Mesendoderm (in vitro differentiated cells): ENCODE measurements at regions not wholly inside any gene's neighbourhood (a gene's known extent, or its start where the extent isn't known, plus 50 kb on each side); places are given as distances from the start of the nearest gene placed in this dataset.

ENCODE experiments used
- DNase-seq: peaks from one replicate; pipeline ENCODE4 v3.0.0; 2013
- H2AK5ac ChIP-seq: 2 replicates; pipeline ENCODE4 v1.6.1; 2013; ENCODE audit warnings: low read length, inconsistent platforms
- H2BK120ac ChIP-seq: 2 replicates; pipeline ENCODE4 v1.6.1; 2013; ENCODE audit warnings: low read depth, mild to moderate bottlenecking, low read length, moderate library complexity, mixed read lengths
- H2BK15ac ChIP-seq: replicated peaks from 2 replicates; pipeline ENCODE4 v1.6.1; 2013; ENCODE audit warnings: low read depth, mild to moderate bottlenecking, moderate library complexity
- H2BK5ac ChIP-seq: 2 replicates; pipeline ENCODE4 v1.6.1; 2013; ENCODE audit warnings: low read length, inconsistent platforms
- H3K18ac ChIP-seq: 2 replicates; pipeline ENCODE4 v1.6.1; 2013; ENCODE audit warnings: mild to moderate bottlenecking, low read length, mixed read lengths
- H3K23ac ChIP-seq: one replicate; pipeline ENCODE4 v1.6.1; 2013; ENCODE audit warnings: low read length
- H3K27ac ChIP-seq: 2 replicates; pipeline ENCODE4 v1.5.1; 2013; ENCODE audit warnings: low read depth, mild to moderate bottlenecking, inconsistent platforms, low read length, moderate library complexity
- H3K27me3 ChIP-seq: 2 replicates; pipeline ENCODE4 v1.6.1; 2013; ENCODE audit warnings: low read length, control low read depth, mild to moderate bottlenecking, inconsistent platforms; ENCODE audit not compliant: insufficient read depth, poor library complexity
- H3K36me3 ChIP-seq: 2 replicates; pipeline ENCODE4 v1.6.1; 2013; ENCODE audit warnings: low read length, inconsistent platforms; ENCODE audit not compliant: control insufficient read depth, insufficient read depth
- H3K4ac ChIP-seq: one replicate; pipeline ENCODE4 v1.6.1; 2013; ENCODE audit warnings: low read depth, mild to moderate bottlenecking, low read length, moderate library complexity
- H3K4me1 ChIP-seq: 2 replicates; pipeline ENCODE4 v1.6.1; 2013; ENCODE audit warnings: low read depth, low read length, inconsistent platforms; ENCODE audit not compliant: control insufficient read depth
- H3K4me2 ChIP-seq: 2 replicates; pipeline ENCODE4 v1.6.1; 2013; ENCODE audit warnings: low read length
- H3K4me3 ChIP-seq: 2 replicates; pipeline ENCODE4 v1.5.1; 2013; ENCODE audit warnings: mild to moderate bottlenecking, low read length
- H3K56ac ChIP-seq: one replicate; pipeline ENCODE4 v1.6.1; 2013; ENCODE audit warnings: low read length
- H3K79me1 ChIP-seq: 2 replicates; pipeline ENCODE4 v1.6.1; 2013; ENCODE audit warnings: low read length, inconsistent platforms
- H3K79me2 ChIP-seq: 2 replicates; pipeline ENCODE4 v1.6.1; 2013; ENCODE audit warnings: mild to moderate bottlenecking, low read length; ENCODE audit not compliant: control insufficient read depth, insufficient read depth
- H3K9ac ChIP-seq: 2 replicates; pipeline ENCODE4 v1.6.1; 2013; ENCODE audit warnings: low read length, inconsistent platforms
- H4K5ac ChIP-seq: one replicate; pipeline ENCODE4 v1.6.1; 2013; ENCODE audit warnings: low read length
- H4K8ac ChIP-seq: one replicate; pipeline ENCODE4 v1.6.1; 2013; ENCODE audit warnings: low read depth, mild to moderate bottlenecking, control low read depth, low read length, moderate library complexity
- WGBS: extraction: QIAGEN DNeasy Blood & Tissue Kit; methylation state at CpG from one replicate; pipeline ENCODE4 v1.1.7; 2013; ENCODE audit warnings: low lambda C conversion rate, missing lambda C conversion rate; ENCODE audit not compliant: insufficient coverage; ENCODE audit errors: extremely low coverage; 5-methylcytosine and 5-hydroxymethylcytosine counted together

- no peak overlapping the region for H2BK15ac ChIP-seq
- H3K4me2 ChIP-seq: no peak overlapping the region
- H3K56ac ChIP-seq: no peak overlapping the region
- peaks cover 1% of the 10 kb centered on the region for H3K4me1 ChIP-seq
- H2AK5ac ChIP-seq: no peak overlapping the region
- H3K23ac ChIP-seq: no peak overlapping the region
- H3K4ac ChIP-seq: no peak overlapping the region
- no CpG with 5 or more reads among the region's 4 CpGs for WGBS
- no peaks in the 10 kb centered on the region for H3K36me3 ChIP-seq
- DNase-seq: no peak
- H3K79me2 ChIP-seq: no peaks in the 10 kb centered on the region
- H2BK120ac ChIP-seq: no peak overlapping the region
- H4K5ac ChIP-seq: no peak overlapping the region
- no peak overlapping the region for H4K8ac ChIP-seq
- H3K79me1 ChIP-seq: no peaks in the 10 kb centered on the region
- no peak overlapping the region for H3K9ac ChIP-seq
- no peak overlapping the region for H3K27ac ChIP-seq
- H2BK5ac ChIP-seq: no peak overlapping the region
- no peaks in the 10 kb centered on the region for H3K27me3 ChIP-seq
- no peak overlapping the region for H3K18ac ChIP-seq
- no peak overlapping the region for H3K4me3 ChIP-seq
Observed at GRCh38 chr6:26296857-26297648, 67.9 kb upstream of the BTN3A2 start.

- H3K27me3 ChIP-seq: no peaks in the 10 kb centered on the region
- no peak overlapping the region for H3K23ac ChIP-seq
- H3K9ac ChIP-seq: peak overlapping the region; percentile 60
- no CpG with 5 or more reads among the region's 23 CpGs for WGBS
- no peaks in the 10 kb centered on the region for H3K79me1 ChIP-seq
- H2BK15ac ChIP-seq: no peak overlapping the region
- no peak overlapping the region for H2AK5ac ChIP-seq
- H3K27ac ChIP-seq: no peak overlapping the region
- peak overlapping the region; percentile 56 for H3K4me3 ChIP-seq
- H3K79me2 ChIP-seq: no peaks in the 10 kb centered on the region
- H3K4ac ChIP-seq: no peak overlapping the region
- H3K18ac ChIP-seq: no peak overlapping the region
- peak; percentile 42 for DNase-seq
- H3K56ac ChIP-seq: peak overlapping the region; percentile 71
- H2BK120ac ChIP-seq: no peak overlapping the region
- no peak overlapping the region for H4K8ac ChIP-seq
- no peak overlapping the region for H2BK5ac ChIP-seq
- peak overlapping the region; percentile 76 for H3K4me2 ChIP-seq
- H3K4me1 ChIP-seq: peaks cover 1% of the 10 kb centered on the region
- no peak overlapping the region for H4K5ac ChIP-seq
- no peaks in the 10 kb centered on the region for H3K36me3 ChIP-seq
Observed at GRCh38 chr6:26299286-26300042, 65.5 kb upstream of the BTN3A2 start.

GRCh38 chr6:26300043-26300331 lies 65.0 kb upstream of the BTN3A2 start:
- Histone ChIP-seq H2AK5ac (no peak overlapping the region), H3K4ac (no peak overlapping the region)
- WGBS: no CpG with 5 or more reads among the region's 3 CpGs

GRCh38 chr6:26300359-26300758 lies 64.6 kb upstream of the BTN3A2 start:
- no peak overlapping the region for H2AK5ac ChIP-seq
- H3K9ac ChIP-seq: no peak overlapping the region
- no peak for DNase-seq
- no peaks in the 10 kb centered on the region for H3K27me3 ChIP-seq
- H2BK15ac ChIP-seq: no peak overlapping the region
- H3K79me2 ChIP-seq: no peaks in the 10 kb centered on the region
- H3K36me3 ChIP-seq: no peaks in the 10 kb centered on the region
- H3K23ac ChIP-seq: no peak overlapping the region
- no peak overlapping the region for H3K56ac ChIP-seq
- no peak overlapping the region for H2BK5ac ChIP-seq
- no peak overlapping the region for H2BK120ac ChIP-seq
- H3K4me2 ChIP-seq: no peak overlapping the region
- H3K4me3 ChIP-seq: no peak overlapping the region
- no peak overlapping the region for H3K18ac ChIP-seq
- H3K27ac ChIP-seq: no peak overlapping the region
- H3K79me1 ChIP-seq: no peaks in the 10 kb centered on the region
- peaks cover 1% of the 10 kb centered on the region for H3K4me1 ChIP-seq
- H3K4ac ChIP-seq: no peak overlapping the region
- no peak overlapping the region for H4K8ac ChIP-seq
- H4K5ac ChIP-seq: no peak overlapping the region

More at GRCh38 chr6:26300043-26300331, 65.0 kb upstream of the BTN3A2 start:
- Histone ChIP-seq H4K8ac (no peak overlapping the region), H3K4me3 (no peak overlapping the region), H3K4me2 (no peak overlapping the region), H3K27me3 (no peaks in the 10 kb centered on the region), H3K18ac (no peak overlapping the region), H2BK15ac (no peak overlapping the region), H3K27ac (no peak overlapping the region), H3K79me1 (no peaks in the 10 kb centered on the region), H3K56ac (no peak overlapping the region), H3K23ac (no peak overlapping the region), H3K36me3 (no peaks in the 10 kb centered on the region), H3K4me1 (peaks cover 1% of the 10 kb centered on the region), H3K9ac (no peak overlapping the region), H2BK120ac (no peak overlapping the region), H4K5ac (no peak overlapping the region), H2BK5ac (no peak overlapping the region), H3K79me2 (no peaks in the 10 kb centered on the region)
- DNase-seq: no peak

- Histone ChIP-seq H2BK5ac (no peak overlapping the region), H3K4me3 (no peak overlapping the region), H2AK5ac (no peak overlapping the region), H3K79me2 (no peaks in the 10 kb centered on the region), H3K27me3 (no peaks in the 10 kb centered on the region), H3K18ac (no peak overlapping the region), H3K4me1 (peaks cover 1% of the 10 kb centered on the region), H4K5ac (no peak overlapping the region), H2BK120ac (no peak overlapping the region), H2BK15ac (no peak overlapping the region), H3K79me1 (no peaks in the 10 kb centered on the region), H4K8ac (no peak overlapping the region), H3K36me3 (no peaks in the 10 kb centered on the region), H3K23ac (no peak overlapping the region), H3K56ac (no peak overlapping the region), H3K27ac (no peak overlapping the region), H3K9ac (no peak overlapping the region), H3K4me2 (no peak overlapping the region), H3K4ac (no peak overlapping the region)
- no peak for DNase-seq
Observed at GRCh38 chr6:26300828-26301227, 64.2 kb upstream of the BTN3A2 start.

GRCh38 chr6:26301638-26302037 lies 63.4 kb upstream of the BTN3A2 start:
- Histone ChIP-seq H3K4me3 (no peak overlapping the region), H2BK120ac (no peak overlapping the region), H2AK5ac (no peak overlapping the region), H3K79me1 (no peaks in the 10 kb centered on the region), H3K4me2 (no peak overlapping the region), H3K27ac (no peak overlapping the region), H3K4ac (no peak overlapping the region), H2BK15ac (no peak overlapping the region), H3K23ac (no peak overlapping the region), H3K9ac (no peak overlapping the region), H4K5ac (no peak overlapping the region), H3K4me1 (peaks cover 1% of the 10 kb centered on the region), H3K79me2 (no peaks in the 10 kb centered on the region), H3K27me3 (no peaks in the 10 kb centered on the region), H2BK5ac (no peak overlapping the region), H3K18ac (no peak overlapping the region), H4K8ac (no peak overlapping the region), H3K36me3 (no peaks in the 10 kb centered on the region), H3K56ac (no peak overlapping the region)
- no peak for DNase-seq
